PC-9 (cell line): ENCODE measurements at regions not wholly inside any gene's neighbourhood (a gene's known extent, or its start where the extent isn't known, plus 50 kb on each side); places are given as distances from the start of the nearest gene placed in this dataset.

Experiments
- EZH2 ChIP-seq: fragments of 200-600 bp; sonication (generic); IDR thresholded peaks from 2 replicates; pipeline ENCODE4 v1.8.0; 2017; ENCODE audit warnings: antibody characterized with exemption, low read depth
- TF ChIP-seq, protein P1 (sequence below): fragments of 200-600 bp; sonication (generic); conservative IDR thresholded peaks from 2 replicates; pipeline ENCODE4 v1.6.1; 2017; ENCODE audit warnings: mixed run types, antibody characterized with exemption, mild to moderate bottlenecking, moderate library complexity

DNA sequence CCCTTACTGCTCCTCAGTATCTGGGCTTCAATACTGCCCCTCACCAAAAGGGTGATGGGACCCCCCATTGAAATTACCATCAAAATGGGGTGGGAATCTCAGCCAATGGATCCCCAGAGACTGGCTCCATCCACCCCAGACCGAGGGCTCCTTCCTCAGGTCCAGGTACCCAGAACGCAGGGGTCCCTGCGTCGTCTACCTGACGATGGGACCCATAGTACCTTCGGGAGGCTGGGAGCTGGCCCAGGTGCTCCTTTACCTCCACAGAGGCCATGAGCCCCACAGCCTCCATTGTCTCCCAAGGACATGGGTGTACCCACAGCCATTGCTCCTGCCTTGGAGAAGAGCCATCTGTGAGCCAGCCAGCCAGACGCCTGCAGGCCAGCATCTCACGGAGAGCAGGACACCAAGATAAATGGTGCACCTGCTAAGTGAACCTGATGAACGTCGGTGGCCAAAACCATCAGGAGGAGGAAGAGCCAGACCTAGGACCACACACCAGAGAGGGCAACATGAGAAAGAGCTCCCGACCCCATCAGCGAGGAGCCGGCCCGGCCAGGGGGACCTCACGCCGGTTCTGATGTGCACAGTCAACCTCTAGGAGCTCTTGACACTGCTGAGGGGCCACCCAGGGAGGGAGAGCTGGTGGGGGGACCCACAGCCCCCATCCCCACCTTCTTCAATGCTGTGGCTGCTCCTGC is 156.8 kb upstream of the SOX1 start:
- TF ChIP-seq, protein P1, sequence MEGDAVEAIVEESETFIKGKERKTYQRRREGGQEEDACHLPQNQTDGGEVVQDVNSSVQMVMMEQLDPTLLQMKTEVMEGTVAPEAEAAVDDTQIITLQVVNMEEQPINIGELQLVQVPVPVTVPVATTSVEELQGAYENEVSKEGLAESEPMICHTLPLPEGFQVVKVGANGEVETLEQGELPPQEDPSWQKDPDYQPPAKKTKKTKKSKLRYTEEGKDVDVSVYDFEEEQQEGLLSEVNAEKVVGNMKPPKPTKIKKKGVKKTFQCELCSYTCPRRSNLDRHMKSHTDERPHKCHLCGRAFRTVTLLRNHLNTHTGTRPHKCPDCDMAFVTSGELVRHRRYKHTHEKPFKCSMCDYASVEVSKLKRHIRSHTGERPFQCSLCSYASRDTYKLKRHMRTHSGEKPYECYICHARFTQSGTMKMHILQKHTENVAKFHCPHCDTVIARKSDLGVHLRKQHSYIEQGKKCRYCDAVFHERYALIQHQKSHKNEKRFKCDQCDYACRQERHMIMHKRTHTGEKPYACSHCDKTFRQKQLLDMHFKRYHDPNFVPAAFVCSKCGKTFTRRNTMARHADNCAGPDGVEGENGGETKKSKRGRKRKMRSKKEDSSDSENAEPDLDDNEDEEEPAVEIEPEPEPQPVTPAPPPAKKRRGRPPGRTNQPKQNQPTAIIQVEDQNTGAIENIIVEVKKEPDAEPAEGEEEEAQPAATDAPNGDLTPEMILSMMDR = no peak
- no peak for TF ChIP-seq EZH2
